ENCODE measurements at regions not wholly inside any gene's neighbourhood (a gene's known extent, or its start where the extent isn't known, plus 50 kb on each side); places are given as distances from the start of the nearest gene placed in this dataset.

- TF ChIP-seq POLR2A (IDR thresholded peaks at IDR 0.05; ENCODE audit: low read length) (no peak), REST (IDR thresholded peaks at IDR 0.05) (no peak), POLR2AphosphoS2 (conservative IDR thresholded peaks at IDR 0.05; ENCODE audit: low read length) (no peak), MAX (IDR thresholded peaks at IDR 0.05) (no peak), CTCF (IDR thresholded peaks at IDR 0.05) (no peak), RAD21 (conservative IDR thresholded peaks at IDR 0.05 in 1 of 2, IDR thresholded peaks at IDR 0.05 in 1 of 2) (no peak)
Measured at GRCh38 chrX:56343219-56343618, 111.1 kb downstream of the KLF8 start.

Data from A549 (cell line).